H4 (cell line): ENCODE measurements at regions not wholly inside any gene's neighbourhood (a gene's known extent, or its start where the extent isn't known, plus 50 kb on each side); places are given as distances from the start of the nearest gene placed in this dataset.
"Not testable (repeated sequence)": the region's sequence is repeated elsewhere in the genome, so short reads cannot be mapped to it uniquely, and the experiment has no call there.

Experiments used
- DNase-seq: peaks from one replicate; pipeline ENCODE4 v3.0.0-alpha.2; 2015; ENCODE audit warnings: low spot score

GRCh38 chr11:82216927-82217570 is 516.6 kb downstream of the FAM181B start:
- no peak for DNase-seq

- no peak for DNase-seq
Measured at GRCh38 chr11:82210011-82210410, 523.7 kb downstream of the FAM181B start.

DNA sequence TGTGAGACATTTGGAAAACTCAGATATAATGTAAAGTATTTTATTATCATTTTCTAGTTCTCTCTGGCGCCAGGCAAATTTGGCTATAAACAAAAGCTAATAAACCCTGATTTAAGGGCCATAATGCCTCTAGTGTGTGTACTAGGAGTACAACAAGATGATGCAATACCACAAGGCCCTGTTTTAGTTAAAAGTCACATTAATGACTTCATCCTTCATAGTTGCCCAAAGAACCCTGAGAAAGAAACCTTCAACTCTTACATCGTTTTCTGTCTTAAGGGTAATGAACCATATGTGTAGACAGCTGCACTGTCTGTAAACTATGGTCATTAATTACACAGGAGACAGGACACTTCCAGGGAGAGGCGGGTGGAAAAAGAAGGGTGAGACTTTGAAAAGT is 538.4 kb downstream of the FAM181B start:
- DNase-seq, result peak; percentile 18

DNA sequence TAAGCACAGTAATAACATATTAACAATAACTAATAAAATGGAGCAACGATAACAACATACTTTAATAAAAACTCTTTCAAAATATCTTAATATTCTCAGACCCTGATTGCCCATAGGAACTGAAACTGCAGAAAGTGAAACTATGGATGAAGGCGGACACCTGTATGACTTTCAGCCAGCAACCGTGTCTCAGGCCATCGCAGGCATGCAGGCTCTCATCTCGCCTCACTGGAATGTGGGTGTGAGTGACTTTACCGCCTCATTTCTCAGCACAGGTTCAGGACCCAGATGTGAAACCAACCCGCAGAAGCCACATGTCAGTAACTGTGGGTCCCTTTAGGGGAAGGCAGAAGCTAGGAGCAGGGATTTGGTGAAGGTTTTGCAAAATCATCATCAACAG is 539.1 kb downstream of the FAM181B start:
- DNase-seq, result no peak

GRCh38 chr11:82191695-82192094 is 542.0 kb downstream of the FAM181B start:
- no peak for DNase-seq

DNA sequence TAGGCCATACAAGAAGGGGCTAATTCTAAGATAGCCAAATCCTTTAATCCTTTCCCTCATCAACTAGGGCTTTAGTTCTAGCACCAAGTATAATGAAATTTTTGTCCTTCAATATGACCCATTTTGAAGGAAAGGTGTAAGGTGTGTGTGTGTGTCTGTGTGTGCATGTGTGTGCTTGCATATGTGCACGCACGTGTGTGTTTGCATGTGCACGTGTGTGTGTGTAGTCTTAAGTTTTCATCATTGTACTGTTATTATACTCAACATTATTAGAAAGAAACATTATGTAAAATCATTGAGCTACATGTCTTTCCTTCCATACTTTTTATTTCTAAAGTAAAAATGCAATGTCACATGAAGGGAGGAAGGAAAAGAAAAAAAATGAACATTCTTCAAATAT is 547.7 kb downstream of the FAM181B start:
- DNase-seq, result no peak

DNA sequence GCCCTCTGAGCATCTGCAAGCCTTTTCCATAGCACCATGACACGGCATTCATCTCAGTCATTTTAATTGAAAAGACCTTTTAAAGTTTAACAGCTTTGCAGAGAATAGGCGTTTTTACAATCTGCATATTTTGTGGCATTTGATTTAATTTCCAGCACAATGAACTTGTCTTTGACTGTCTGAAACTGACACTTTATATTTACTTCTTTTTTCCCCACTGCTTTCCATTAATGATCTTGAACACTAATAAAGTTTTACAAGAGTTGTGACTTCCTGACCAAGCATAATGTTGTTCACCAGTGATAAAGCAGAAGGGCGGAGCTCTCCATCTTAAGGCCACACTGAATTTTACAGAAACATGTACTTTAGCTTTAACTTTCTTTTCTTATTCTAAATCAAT is 548.7 kb downstream of the FAM181B start:
- DNase-seq, result no peak

- DNase-seq, result no peak
Measured at GRCh38 chr11:82183346-82183745, 550.3 kb downstream of the FAM181B start.

DNA sequence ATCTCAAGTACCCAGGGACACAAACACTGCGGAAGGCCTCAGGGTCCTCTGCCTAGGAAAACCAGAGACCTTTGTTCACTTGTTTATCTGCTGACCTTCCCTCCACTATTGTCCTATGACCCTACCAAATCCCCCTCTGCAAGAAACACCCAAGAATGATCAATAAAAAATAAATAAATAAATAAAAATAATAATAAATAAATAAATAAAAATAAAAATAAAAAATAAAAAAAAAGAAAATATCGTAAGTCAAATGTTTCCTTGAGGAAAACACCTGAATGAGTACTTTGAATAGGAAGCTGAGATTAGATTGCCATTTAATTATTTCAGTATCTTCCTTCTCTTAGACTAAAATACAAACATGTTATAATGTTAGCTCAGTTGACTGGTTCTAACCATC is 551.0 kb downstream of the FAM181B start:
- DNase-seq, result not testable (repeated sequence)

GRCh38 chr11:82181796-82182195 is 551.9 kb downstream of the FAM181B start:
- DNase-seq, result not testable (repeated sequence)

- DNase-seq, result no peak
Measured at GRCh38 chr11:82176945-82177344, 556.7 kb downstream of the FAM181B start.

GRCh38 chr11:82176365-82176764 is 557.3 kb downstream of the FAM181B start:
- no peak for DNase-seq

GRCh38 chr11:82174610-82175009 is 559.1 kb downstream of the FAM181B start:
- DNase-seq, result peak; percentile 9

- DNase-seq, result no peak
Measured at GRCh38 chr11:82146789-82147188, 586.9 kb downstream of the FAM181B start.

- DNase-seq, result no peak
Measured at GRCh38 chr11:82118946-82119345, 614.7 kb downstream of the FAM181B start.

- no peak for DNase-seq
Measured at GRCh38 chr11:82117362-82117761, 616.3 kb downstream of the FAM181B start.

GRCh38 chr11:82105331-82105998 is 628.2 kb downstream of the FAM181B start:
- no peak for DNase-seq

GRCh38 chr11:82092904-82093303 is 640.8 kb downstream of the FAM181B start:
- no peak for DNase-seq

- DNase-seq, result no peak
Measured at GRCh38 chr11:82089426-82089825, 644.2 kb downstream of the FAM181B start.

- DNase-seq, result no peak
Measured at GRCh38 chr11:82085493-82085892, 648.2 kb downstream of the FAM181B start.

DNA sequence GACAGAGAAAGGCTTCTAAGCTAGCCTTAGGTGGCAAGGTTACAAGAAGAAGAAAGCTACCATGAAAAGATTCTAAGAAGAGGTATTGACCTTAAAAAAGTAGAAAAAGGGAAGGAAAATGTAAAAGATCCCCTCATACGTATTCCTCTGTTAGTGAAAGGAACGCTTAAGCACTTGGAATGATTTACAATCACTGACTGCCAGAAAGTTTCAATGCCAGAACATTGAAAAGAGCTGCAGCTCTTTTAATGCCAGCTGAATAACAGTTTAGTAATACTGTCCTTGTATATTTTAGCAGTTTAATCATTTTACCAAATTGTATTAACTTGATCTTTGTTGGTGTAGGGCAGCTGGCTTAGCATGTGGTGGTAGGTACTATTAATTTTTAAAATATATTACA is 650.7 kb downstream of the FAM181B start:
- no peak for DNase-seq

DNA sequence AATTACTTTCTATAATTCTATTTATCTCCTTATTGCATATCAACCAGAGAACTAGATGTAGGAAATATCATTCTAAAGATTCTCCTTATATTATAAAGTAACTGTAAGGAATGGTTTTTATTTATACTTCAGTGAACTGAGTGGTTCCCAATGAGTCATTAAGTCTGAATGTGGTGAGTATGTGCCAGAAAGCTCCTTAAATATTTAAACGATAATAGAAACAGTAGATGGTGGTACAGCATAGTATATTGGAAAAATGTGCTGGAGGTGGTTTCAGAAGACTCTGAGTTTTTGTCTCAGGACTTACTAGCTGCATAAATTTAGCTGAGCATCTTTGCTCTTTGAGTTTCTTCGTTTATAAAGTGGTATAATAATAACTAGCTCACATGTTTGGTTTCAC is 653.5 kb downstream of the FAM181B start:
- peak; percentile 4 for DNase-seq

DNA sequence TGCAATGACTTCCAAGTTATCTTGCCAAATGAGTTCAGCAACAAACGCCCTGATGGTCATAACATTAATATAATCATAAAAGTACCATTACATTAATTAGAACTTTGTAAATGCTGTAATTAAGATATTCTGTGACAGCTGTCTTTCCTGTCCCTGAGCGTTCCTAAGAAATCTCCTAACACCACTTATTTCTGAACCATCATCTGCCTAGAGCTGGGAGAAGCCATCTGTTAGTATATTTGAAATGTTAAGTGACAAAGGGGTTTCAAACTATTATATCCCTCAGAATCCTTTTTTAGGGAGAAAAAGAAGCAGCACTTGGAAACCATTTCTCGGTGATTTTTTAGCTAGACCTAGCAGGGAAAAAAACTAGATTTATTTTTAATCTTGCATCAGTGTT is 657.5 kb downstream of the FAM181B start:
- DNase-seq, result no peak

GRCh38 chr11:82059505-82059904 is 674.2 kb downstream of the FAM181B start:
- no peak for DNase-seq
